ENCODE measurements at regions not wholly inside any gene's neighbourhood (a gene's known extent, or its start where the extent isn't known, plus 50 kb on each side); places are given as distances from the start of the nearest gene placed in this dataset.
"Not testable (repeated sequence)": the region's sequence is repeated elsewhere in the genome, so short reads cannot be mapped to it uniquely, and the experiment has no call there.

DNA sequence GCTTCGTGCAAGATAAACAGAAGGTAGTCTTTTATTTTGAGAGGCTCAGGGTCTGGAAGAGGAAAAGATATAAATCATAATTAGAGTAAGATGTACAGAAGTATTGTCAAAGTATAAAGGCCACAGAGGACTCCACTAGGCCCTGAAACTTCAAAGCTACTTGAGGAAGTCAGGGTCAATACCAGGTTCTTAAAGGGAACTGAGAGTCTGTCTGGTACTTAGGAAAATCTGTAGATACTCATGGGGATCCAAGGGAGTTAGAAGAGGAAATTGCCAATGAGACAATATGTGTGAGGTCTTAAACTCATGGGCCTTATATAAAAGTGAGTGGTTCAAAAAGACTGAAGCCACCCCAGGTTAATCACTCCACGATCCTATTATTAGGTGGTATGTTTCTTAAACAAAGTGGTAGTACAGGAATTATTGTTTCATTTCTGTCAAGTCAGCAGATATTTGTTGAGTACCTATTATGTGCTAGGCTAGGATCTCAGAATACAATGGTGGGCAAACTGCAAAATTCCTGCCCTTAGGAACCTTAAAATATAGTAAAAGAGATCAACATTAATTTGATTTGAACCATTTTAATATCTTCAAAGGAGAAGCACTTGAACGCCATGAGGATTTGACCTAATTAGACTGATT, 314.6 kb downstream of the ADAMTS20 start:
- intact Hi-C loops (cut with DNase I) = no loop called here
- no peak overlapping the region for H3K27ac ChIP-seq
- H3K9ac ChIP-seq (ENCODE audit: low read depth in 2 of 2, low read length in 2 of 2) = no peak overlapping the region
- no peaks in the 10 kb centered on the region for H3K4me1 ChIP-seq
- H3K27me3 ChIP-seq = no peaks in the 10 kb centered on the region
- no peak overlapping the region for H3K4me3 ChIP-seq
- no peaks in the 10 kb centered on the region for H3K9me3 ChIP-seq
- TF ChIP-seq, protein P1, sequence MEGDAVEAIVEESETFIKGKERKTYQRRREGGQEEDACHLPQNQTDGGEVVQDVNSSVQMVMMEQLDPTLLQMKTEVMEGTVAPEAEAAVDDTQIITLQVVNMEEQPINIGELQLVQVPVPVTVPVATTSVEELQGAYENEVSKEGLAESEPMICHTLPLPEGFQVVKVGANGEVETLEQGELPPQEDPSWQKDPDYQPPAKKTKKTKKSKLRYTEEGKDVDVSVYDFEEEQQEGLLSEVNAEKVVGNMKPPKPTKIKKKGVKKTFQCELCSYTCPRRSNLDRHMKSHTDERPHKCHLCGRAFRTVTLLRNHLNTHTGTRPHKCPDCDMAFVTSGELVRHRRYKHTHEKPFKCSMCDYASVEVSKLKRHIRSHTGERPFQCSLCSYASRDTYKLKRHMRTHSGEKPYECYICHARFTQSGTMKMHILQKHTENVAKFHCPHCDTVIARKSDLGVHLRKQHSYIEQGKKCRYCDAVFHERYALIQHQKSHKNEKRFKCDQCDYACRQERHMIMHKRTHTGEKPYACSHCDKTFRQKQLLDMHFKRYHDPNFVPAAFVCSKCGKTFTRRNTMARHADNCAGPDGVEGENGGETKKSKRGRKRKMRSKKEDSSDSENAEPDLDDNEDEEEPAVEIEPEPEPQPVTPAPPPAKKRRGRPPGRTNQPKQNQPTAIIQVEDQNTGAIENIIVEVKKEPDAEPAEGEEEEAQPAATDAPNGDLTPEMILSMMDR (IDR thresholded peaks at IDR 0.05) = no peak
- DNase-seq = no peak
- H3K36me3 ChIP-seq = no peaks in the 10 kb centered on the region

DNA sequence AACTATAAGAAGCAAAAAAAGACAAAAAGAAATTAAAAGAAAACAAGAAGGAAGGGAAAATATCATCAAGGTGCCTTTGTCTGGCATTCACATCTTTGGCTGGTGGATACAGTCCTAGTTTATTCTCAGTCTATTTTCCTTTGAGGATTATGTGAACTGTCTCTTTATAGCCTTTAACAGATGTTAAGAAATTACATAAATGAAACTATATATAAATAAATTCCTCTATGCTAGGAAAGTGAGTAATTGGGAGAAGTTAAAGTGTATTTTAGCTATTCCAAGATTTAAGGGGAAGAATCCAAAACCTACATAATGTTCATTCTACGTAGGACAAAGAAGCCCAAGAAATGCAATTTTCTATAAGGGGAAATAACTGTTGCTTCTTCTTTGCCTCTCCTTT, 316.3 kb downstream of the ADAMTS20 start:
- no peak for DNase-seq
- Histone ChIP-seq H3K27ac (no peak overlapping the region), H3K36me3 (no peaks in the 10 kb centered on the region), H3K4me1 (no peaks in the 10 kb centered on the region), H3K4me3 (no peak overlapping the region), H3K27me3 (no peaks in the 10 kb centered on the region), H3K9ac (ENCODE audit: low read depth in 2 of 2, low read length in 2 of 2) (no peak overlapping the region), H3K9me3 (no peaks in the 10 kb centered on the region)
- intact Hi-C loops (cut with DNase I) = no loop called here
- TF ChIP-seq, protein P1 (IDR thresholded peaks at IDR 0.05) = no peak

DNA sequence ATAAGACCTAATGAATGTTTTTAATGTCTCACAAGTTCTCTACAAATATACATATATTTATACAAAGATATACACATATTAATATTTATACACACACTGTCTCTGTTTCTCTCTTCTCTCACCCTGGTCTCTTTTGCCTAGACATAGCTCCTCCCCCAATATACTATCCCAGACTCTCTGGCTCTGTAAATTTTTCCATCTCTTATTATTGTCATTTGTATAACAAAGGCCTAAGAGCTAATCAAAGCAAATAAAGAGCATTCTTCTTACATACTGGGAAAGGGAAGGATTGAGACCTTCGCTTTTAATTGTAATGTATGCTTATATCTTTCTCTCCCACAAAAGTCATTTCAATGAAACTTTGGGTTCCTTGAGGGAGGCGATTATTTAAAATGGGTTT, 318.1 kb downstream of the ADAMTS20 start:
- Histone ChIP-seq H3K9ac (ENCODE audit: low read depth in 2 of 2, low read length in 2 of 2) (no peak overlapping the region), H3K9me3 (no peaks in the 10 kb centered on the region), H3K4me1 (no peaks in the 10 kb centered on the region), H3K4me3 (no peak overlapping the region), H3K36me3 (no peaks in the 10 kb centered on the region), H3K27ac (no peak overlapping the region), H3K27me3 (no peaks in the 10 kb centered on the region)
- intact Hi-C loops (cut with DNase I) = no loop called here
- no peak for DNase-seq
- TF ChIP-seq, protein P1 (IDR thresholded peaks at IDR 0.05) = no peak

DNA sequence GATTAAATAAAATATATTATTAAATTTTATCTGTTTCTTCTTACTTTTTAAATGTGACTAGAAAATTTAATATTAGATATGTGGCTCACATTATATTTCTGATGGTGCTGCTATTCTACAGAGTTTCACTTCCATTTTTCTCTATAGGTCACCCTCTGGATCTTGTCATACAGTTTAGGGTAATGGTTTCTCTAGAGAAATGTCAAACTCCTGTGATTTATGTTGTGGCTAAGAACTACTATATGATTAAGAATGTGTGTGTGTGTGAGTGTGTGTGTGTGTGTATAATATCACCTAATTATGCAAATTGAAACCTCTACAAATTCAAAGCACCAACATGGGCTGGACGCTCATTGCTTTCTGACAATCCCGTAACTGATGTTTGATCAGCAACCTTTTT, 325.9 kb downstream of the ADAMTS20 start:
- no peak overlapping the region for H3K27ac ChIP-seq
- H3K27me3 ChIP-seq = no peaks in the 10 kb centered on the region
- H3K4me1 ChIP-seq = no peaks in the 10 kb centered on the region
- DNase-seq = no peak
- H3K4me3 ChIP-seq = no peak overlapping the region
- H3K36me3 ChIP-seq = no peaks in the 10 kb centered on the region
- TF ChIP-seq, protein P1 (IDR thresholded peaks at IDR 0.05) = no peak
- no peaks in the 10 kb centered on the region for H3K9me3 ChIP-seq
- no peak overlapping the region for H3K9ac ChIP-seq (ENCODE audit: low read depth in 2 of 2, low read length in 2 of 2)
- intact Hi-C loops (cut with DNase I) = no loop called here

DNA sequence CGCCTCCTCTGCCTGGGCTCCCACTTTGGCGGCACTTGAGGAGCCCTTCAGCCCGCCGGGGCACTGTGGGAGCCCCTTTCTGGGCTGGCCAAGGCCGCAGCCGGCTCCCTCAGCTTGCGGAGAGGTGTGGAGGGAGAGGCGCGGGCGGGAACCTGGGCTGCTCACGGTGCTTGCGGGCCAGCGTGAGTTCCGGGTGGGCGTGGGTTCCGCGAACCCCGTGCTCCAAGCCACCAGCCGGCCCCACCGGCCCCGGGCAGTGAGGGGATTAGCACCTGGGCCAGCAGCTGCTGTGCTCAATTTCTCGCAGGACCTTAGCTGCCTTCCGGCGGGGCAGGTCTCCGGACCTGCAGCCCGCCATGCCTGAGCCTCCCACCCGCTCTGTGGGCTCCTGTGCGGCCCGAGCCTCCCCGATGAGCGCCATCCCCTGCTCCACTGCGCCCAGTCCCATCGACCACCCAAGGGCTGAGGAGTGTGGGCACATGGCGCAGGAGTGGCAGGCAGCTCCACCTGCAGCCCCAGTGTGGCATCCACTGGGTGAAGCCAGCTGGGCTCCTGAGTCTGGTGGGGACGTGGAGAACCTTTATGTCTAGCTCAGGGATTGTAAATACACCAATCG, 327.7 kb downstream of the ADAMTS20 start:
- H3K9me3 ChIP-seq; H3K9ac ChIP-seq (ENCODE audit: low read depth in 2 of 2, low read length in 2 of 2); H3K27ac ChIP-seq; DNase-seq; H3K4me3 ChIP-seq; H3K4me1 ChIP-seq; H3K36me3 ChIP-seq; intact Hi-C loops (cut with DNase I); H3K27me3 ChIP-seq: not testable (repeated sequence)

DNA sequence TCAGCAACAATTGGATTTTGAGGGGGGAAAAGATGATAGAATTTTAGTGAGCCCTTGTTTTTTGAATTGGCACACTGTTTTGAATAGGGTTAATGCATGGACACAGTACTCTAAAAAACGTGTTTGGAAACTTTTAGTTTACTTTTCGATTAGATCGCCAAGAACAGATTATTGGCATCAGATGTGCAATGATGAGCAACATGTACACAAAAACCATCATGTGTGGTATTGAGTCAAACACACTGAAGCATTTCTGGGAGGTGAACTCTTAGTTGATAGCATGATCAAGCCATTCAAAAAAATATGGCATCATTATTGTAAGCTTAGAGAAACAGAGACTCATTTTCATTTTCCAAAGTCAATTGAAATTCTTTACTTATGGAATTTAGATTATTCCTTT, 329.2 kb downstream of the ADAMTS20 start:
- no peaks in the 10 kb centered on the region for H3K4me1 ChIP-seq
- H3K4me3 ChIP-seq = no peak overlapping the region
- H3K27ac ChIP-seq = no peak overlapping the region
- H3K9me3 ChIP-seq = no peaks in the 10 kb centered on the region
- intact Hi-C loops (cut with DNase I) = no loop called here
- no peaks in the 10 kb centered on the region for H3K27me3 ChIP-seq
- no peaks in the 10 kb centered on the region for H3K36me3 ChIP-seq
- no peak overlapping the region for H3K9ac ChIP-seq (ENCODE audit: low read depth in 2 of 2, low read length in 2 of 2)
- DNase-seq = no peak
- TF ChIP-seq, protein P1 (IDR thresholded peaks at IDR 0.05) = no peak
